ENCODE measurements at regions not wholly inside any gene's neighbourhood (a gene's known extent, or its start where the extent isn't known, plus 50 kb on each side); places are given as distances from the start of the nearest gene placed in this dataset.

GRCh38 chr4:79850626-79851025 is 222.4 kb downstream of the ANTXR2 start:
- Histone ChIP-seq H3K27me3 (no peaks in the 10 kb centered on the region), H3K4me1 (no peaks in the 10 kb centered on the region), H3K9me3 (no peaks in the 10 kb centered on the region), H3K27ac (no peak overlapping the region), H3K4me3 (no peak overlapping the region), H3K36me3 (no peaks in the 10 kb centered on the region)
- DNase-seq (ENCODE audit: low spot score in 2 of 2) = no peak
- WGBS, 2 donors = 76 to 81% methylated on average over 3 of the region's 3 CpGs
- TF ChIP-seq POLR2A (IDR thresholded peaks at IDR 0.05) = no peak
- TF ChIP-seq, protein P1, sequence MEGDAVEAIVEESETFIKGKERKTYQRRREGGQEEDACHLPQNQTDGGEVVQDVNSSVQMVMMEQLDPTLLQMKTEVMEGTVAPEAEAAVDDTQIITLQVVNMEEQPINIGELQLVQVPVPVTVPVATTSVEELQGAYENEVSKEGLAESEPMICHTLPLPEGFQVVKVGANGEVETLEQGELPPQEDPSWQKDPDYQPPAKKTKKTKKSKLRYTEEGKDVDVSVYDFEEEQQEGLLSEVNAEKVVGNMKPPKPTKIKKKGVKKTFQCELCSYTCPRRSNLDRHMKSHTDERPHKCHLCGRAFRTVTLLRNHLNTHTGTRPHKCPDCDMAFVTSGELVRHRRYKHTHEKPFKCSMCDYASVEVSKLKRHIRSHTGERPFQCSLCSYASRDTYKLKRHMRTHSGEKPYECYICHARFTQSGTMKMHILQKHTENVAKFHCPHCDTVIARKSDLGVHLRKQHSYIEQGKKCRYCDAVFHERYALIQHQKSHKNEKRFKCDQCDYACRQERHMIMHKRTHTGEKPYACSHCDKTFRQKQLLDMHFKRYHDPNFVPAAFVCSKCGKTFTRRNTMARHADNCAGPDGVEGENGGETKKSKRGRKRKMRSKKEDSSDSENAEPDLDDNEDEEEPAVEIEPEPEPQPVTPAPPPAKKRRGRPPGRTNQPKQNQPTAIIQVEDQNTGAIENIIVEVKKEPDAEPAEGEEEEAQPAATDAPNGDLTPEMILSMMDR (IDR thresholded peaks at IDR 0.05) = no peak

GRCh38 chr4:79848329-79848728 is 224.7 kb downstream of the ANTXR2 start:
- H3K4me3 ChIP-seq = no peak overlapping the region
- H3K9me3 ChIP-seq = peaks cover 0 to 15% (median 4%) of the 10 kb centered on the region in 4 donors
- H3K36me3 ChIP-seq = no peaks in the 10 kb centered on the region
- H3K27ac ChIP-seq = no peak overlapping the region
- H3K4me1 ChIP-seq = no peaks in the 10 kb centered on the region
- WGBS, 2 donors = 90 to 100% methylated on average over 1 of the region's 1 CpG
- DNase-seq (ENCODE audit: low spot score in 2 of 2) = no peak
- no peaks in the 10 kb centered on the region for H3K27me3 ChIP-seq
- TF ChIP-seq POLR2A (IDR thresholded peaks at IDR 0.05) (no peak), EP300 (IDR thresholded peaks at IDR 0.05) (no peak)
- TF ChIP-seq, protein P1 (IDR thresholded peaks at IDR 0.05) = no peak

DNA sequence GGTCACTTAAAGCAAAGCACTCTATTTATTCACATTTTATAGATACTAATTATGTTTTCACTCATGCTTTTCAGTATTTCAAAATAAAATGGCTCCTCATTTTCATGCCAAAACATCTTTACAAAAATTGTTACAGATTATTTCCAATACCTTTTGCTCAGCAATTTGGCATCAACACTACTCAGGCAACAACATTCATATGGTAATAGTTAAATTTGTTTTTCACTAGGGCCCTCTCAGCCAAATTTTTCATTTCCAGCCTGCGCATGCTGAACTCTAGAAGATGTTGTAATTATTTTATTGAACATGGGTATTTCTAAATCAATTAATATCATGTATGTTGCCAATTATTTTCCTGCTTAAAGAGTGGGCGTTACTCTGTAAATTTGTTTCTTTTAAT is 225.6 kb downstream of the ANTXR2 start:
- TF ChIP-seq POLR2A (IDR thresholded peaks at IDR 0.05) = no peak
- no peaks in the 10 kb centered on the region for H3K36me3 ChIP-seq
- H3K27me3 ChIP-seq = no peaks in the 10 kb centered on the region
- no peaks in the 10 kb centered on the region for H3K4me1 ChIP-seq
- no peak overlapping the region for H3K27ac ChIP-seq
- no peak overlapping the region for H3K4me3 ChIP-seq
- peaks cover 0 to 24% (median 6%) of the 10 kb centered on the region in 4 donors for H3K9me3 ChIP-seq
- WGBS, 2 donors = 80 to 81% methylated on average over 2 of the region's 2 CpGs
- DNase-seq (ENCODE audit: low spot score in 2 of 2) = no peak

DNA sequence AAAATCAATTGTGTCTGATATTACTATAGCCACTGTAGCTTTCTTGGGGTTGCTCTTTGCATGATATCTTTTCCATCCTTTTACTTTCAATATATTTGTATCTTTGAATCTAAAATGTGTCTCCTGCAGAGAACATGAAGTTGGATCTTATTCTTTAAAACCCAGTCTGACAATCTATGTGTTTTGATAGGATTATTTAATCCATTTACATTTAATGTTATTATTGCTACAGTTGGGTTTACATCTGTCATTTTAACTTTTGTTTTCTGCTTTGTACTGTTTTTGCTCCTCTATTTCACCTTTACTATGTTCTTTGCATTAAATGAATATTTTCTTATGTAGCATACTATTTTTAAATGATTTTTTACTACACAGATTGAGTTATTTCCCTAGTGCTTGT is 230.9 kb downstream of the ANTXR2 start:
- H3K4me3 ChIP-seq = no peak overlapping the region
- no peaks in the 10 kb centered on the region for H3K27me3 ChIP-seq
- peaks cover 0 to 40% (median 6%) of the 10 kb centered on the region in 4 donors for H3K9me3 ChIP-seq
- TF ChIP-seq, protein P1 (IDR thresholded peaks at IDR 0.05) = no peak
- TF ChIP-seq POLR2A (IDR thresholded peaks at IDR 0.05) = no peak
- TF ChIP-seq EP300 (IDR thresholded peaks at IDR 0.05) = no peak
- no peaks in the 10 kb centered on the region for H3K4me1 ChIP-seq
- DNase-seq (ENCODE audit: low spot score in 2 of 2) = no peak
- no peaks in the 10 kb centered on the region for H3K36me3 ChIP-seq
- no peak overlapping the region for H3K27ac ChIP-seq

- no peak for DNase-seq (ENCODE audit: low spot score in 2 of 2)
- no peak overlapping the region for H3K27ac ChIP-seq
- no peaks in the 10 kb centered on the region for H3K27me3 ChIP-seq
- peaks cover 0 to 6% (median 0%) of the 10 kb centered on the region in 4 donors for H3K4me1 ChIP-seq
- WGBS, 2 donors = 60 to 68% methylated on average over 1 of the region's 1 CpG
- H3K4me3 ChIP-seq = no peak overlapping the region
- no peak for TF ChIP-seq POLR2A (IDR thresholded peaks at IDR 0.05)
- H3K36me3 ChIP-seq = no peaks in the 10 kb centered on the region
- H3K9me3 ChIP-seq = peaks cover 0 to 10% (median 0%) of the 10 kb centered on the region in 4 donors
Measured at GRCh38 chr4:79833857-79834256, 239.2 kb downstream of the ANTXR2 start.

DNA sequence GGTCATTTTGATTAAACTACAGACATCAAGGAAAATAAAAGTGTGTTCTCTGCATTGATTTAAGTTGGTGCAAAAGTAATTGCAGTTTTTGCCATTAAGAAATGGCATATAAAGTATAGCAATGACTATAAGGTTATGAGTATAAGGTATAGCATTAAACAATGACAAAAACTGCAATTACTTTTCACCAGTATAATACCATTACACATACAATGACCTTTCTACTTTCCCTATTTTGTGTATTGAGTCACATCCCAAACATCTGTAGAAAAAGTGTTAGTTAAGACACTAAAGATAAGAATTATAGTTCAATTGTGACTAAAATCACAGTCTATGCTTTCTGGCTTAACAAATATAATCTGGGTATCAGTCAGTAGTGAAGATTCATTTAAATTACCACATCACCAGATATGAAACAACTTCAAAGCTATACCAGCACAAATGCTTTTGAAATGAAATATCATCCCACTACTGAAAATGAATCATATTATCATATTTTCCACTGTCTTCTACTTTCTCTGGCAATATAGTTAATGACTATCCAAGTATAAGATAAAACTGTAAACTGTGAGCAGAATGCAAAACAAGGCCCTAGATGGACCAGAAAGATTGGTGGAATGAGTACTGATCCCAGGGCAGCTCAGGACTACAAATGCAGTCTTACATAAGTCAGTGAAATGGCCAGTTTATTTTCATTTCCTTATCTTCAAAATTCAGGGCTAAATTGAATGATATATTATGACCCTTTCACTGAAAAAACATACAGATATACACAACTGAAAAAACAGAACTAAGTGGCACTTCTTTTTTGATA is 241.1 kb downstream of the ANTXR2 start:
- no peak for TF ChIP-seq EP300 (IDR thresholded peaks at IDR 0.05)
- TF ChIP-seq POLR2A (IDR thresholded peaks at IDR 0.05) = no peak
- TF ChIP-seq, protein P1 (IDR thresholded peaks at IDR 0.05) = no peak
- no peaks in the 10 kb centered on the region for H3K36me3 ChIP-seq

More for the DNA sequence above, 241.1 kb downstream of the ANTXR2 start:
- DNase-seq (ENCODE audit: low spot score in 2 of 2) = no peak
- no peaks in the 10 kb centered on the region for H3K27me3 ChIP-seq
- H3K4me1 ChIP-seq = peaks cover 0 to 6% (median 0%) of the 10 kb centered on the region in 4 donors
- H3K9me3 ChIP-seq = no peaks in the 10 kb centered on the region
- no peak overlapping the region for H3K27ac ChIP-seq
- H3K4me3 ChIP-seq = no peak overlapping the region

Data from tibial nerve (tissue), 4 donors.